Natural killer cell treated with Interleukin-12 subunit alpha and Interleukin-12 subunit beta and Interleukin-15 and Interleukin-18, amount 100 ng/mL, for 72 hours (primary cell): ENCODE measurements at regions not wholly inside any gene's neighbourhood (a gene's known extent, or its start where the extent isn't known, plus 50 kb on each side); places are given as distances from the start of the nearest gene placed in this dataset.

Experiments used
- ATAC-seq, 2 donors: fragments of 150-1000 bp; cut with Tn5 transposase in 1 of 2; sonication (Bioruptor Pico), chemical (Tn5 transposase) in 1 of 2; 2 replicates each; pipeline ENCODE4 v1.10.0; 2021
- DNase-seq: peaks from one replicate; pipeline ENCODE4 v3.0.0; 2022; ENCODE audit warnings: low spot score
- H3K27ac Mint-ChIP-seq, 2 donors: 1 replicate in 1 of 2; 2 replicates in 1 of 2; pipeline ENCODE4 v1.8.0; 2022; ENCODE audit warnings: mixed read lengths in 2 of 2, mild to moderate bottlenecking in 1 of 2, moderate library complexity in 1 of 2
- H3K27me3 Mint-ChIP-seq, 2 donors: 1 replicate in 1 of 2; 2 replicates in 1 of 2; pipeline ENCODE4 v1.8.0; 2022; ENCODE audit warnings: mixed read lengths in 2 of 2
- H3K36me3 Mint-ChIP-seq: one replicate; pipeline ENCODE4 v1.8.0; 2022; ENCODE audit warnings: mixed read lengths
- H3K4me1 Mint-ChIP-seq, 2 donors: 1 replicate in 1 of 2; 2 replicates in 1 of 2; pipeline ENCODE4 v1.8.0; 2022; ENCODE audit warnings: low read depth in 2 of 2, mixed read lengths in 2 of 2, mild to moderate bottlenecking in 1 of 2
- H3K4me3 Mint-ChIP-seq: one replicate; pipeline ENCODE4 v1.8.0; 2022; ENCODE audit warnings: mixed read lengths
- H3K9me3 Mint-ChIP-seq: 2 replicates; pipeline ENCODE4 v1.8.0; 2022; ENCODE audit warnings: mixed read lengths

- Mint-ChIP-seq H3K36me3 (peaks cover 16% of the 10 kb centered on the region), H3K27ac (no peak overlapping the region), H3K4me3 (no peak overlapping the region), H3K4me1 (no peaks in the 10 kb centered on the region), H3K27me3 (no peaks in the 10 kb centered on the region), H3K9me3 (peaks cover 15% of the 10 kb centered on the region)
- ATAC-seq (no peak), DNase-seq (no peak)
These were observed 1032.5 kb upstream of the CADM2 start for GRCh38 chr3:83926291-83926690.

- Mint-ChIP-seq H3K9me3 (peaks cover 22% of the 10 kb centered on the region), H3K36me3 (peaks cover 16% of the 10 kb centered on the region), H3K27me3 (no peaks in the 10 kb centered on the region), H3K27ac (no peak overlapping the region), H3K4me3 (no peak overlapping the region), H3K4me1 (no peaks in the 10 kb centered on the region)
- no peak for ATAC-seq
- DNase-seq, result no peak
These were observed 1030.4 kb upstream of the CADM2 start for GRCh38 chr3:83928391-83928790.

GRCh38 chr3:83928903-83929302 is 1029.9 kb upstream of the CADM2 start:
- Mint-ChIP-seq H3K4me1 (no peaks in the 10 kb centered on the region), H3K27me3 (no peaks in the 10 kb centered on the region), H3K27ac (no peak overlapping the region), H3K4me3 (no peak overlapping the region), H3K36me3 (peaks cover 16% of the 10 kb centered on the region), H3K9me3 (peaks cover 22% of the 10 kb centered on the region)
- no peak for DNase-seq
- ATAC-seq, result no peak

- DNase-seq (no peak), ATAC-seq (no peak)
- Mint-ChIP-seq H3K4me3 (no peak overlapping the region), H3K36me3 (peaks cover 9% of the 10 kb centered on the region), H3K27ac (no peak overlapping the region), H3K9me3 (peaks cover 23% of the 10 kb centered on the region), H3K4me1 (no peaks in the 10 kb centered on the region), H3K27me3 (no peaks in the 10 kb centered on the region)
These were observed 1024.4 kb upstream of the CADM2 start for GRCh38 chr3:83934192-83935021.

- H3K36me3 Mint-ChIP-seq, result peaks cover 6% of the 10 kb centered on the region
- ATAC-seq, result no peak
- no peaks in the 10 kb centered on the region for H3K4me1 Mint-ChIP-seq
- peaks cover 11% of the 10 kb centered on the region for H3K9me3 Mint-ChIP-seq
- H3K27me3 Mint-ChIP-seq, result no peaks in the 10 kb centered on the region
- DNase-seq, result no peak
- no peak overlapping the region for H3K4me3 Mint-ChIP-seq
- H3K27ac Mint-ChIP-seq, result no peak overlapping the region
These were observed 1020.3 kb upstream of the CADM2 start for GRCh38 chr3:83938491-83938890.

- H3K36me3 Mint-ChIP-seq, result peaks cover 6% of the 10 kb centered on the region
- H3K27me3 Mint-ChIP-seq, result no peaks in the 10 kb centered on the region
- H3K27ac Mint-ChIP-seq, result no peak overlapping the region
- H3K4me3 Mint-ChIP-seq, result no peak overlapping the region
- H3K9me3 Mint-ChIP-seq, result peaks cover 12% of the 10 kb centered on the region
- no peaks in the 10 kb centered on the region for H3K4me1 Mint-ChIP-seq
- DNase-seq, result no peak
- no peak for ATAC-seq
These were observed 1016.6 kb upstream of the CADM2 start for GRCh38 chr3:83941990-83942745.

- no peak overlapping the region for H3K4me3 Mint-ChIP-seq
- no peaks in the 10 kb centered on the region for H3K27me3 Mint-ChIP-seq
- ATAC-seq (no peak), DNase-seq (no peak)
- H3K9me3 Mint-ChIP-seq, result peaks cover 8% of the 10 kb centered on the region
- no peak overlapping the region for H3K27ac Mint-ChIP-seq
- peaks cover 6% of the 10 kb centered on the region for H3K36me3 Mint-ChIP-seq
- no peaks in the 10 kb centered on the region for H3K4me1 Mint-ChIP-seq
These were observed 1012.7 kb upstream of the CADM2 start for GRCh38 chr3:83946049-83946448.

GRCh38 chr3:83946554-83946953 is 1012.2 kb upstream of the CADM2 start:
- H3K36me3 Mint-ChIP-seq, result peaks cover 2% of the 10 kb centered on the region
- no peaks in the 10 kb centered on the region for H3K27me3 Mint-ChIP-seq
- ATAC-seq (no peak), DNase-seq (no peak)
- H3K4me1 Mint-ChIP-seq, result no peaks in the 10 kb centered on the region
- H3K27ac Mint-ChIP-seq, result no peak overlapping the region
- H3K9me3 Mint-ChIP-seq, result peaks cover 7% of the 10 kb centered on the region
- no peak overlapping the region for H3K4me3 Mint-ChIP-seq

GRCh38 chr3:83948771-83949170 is 1010.0 kb upstream of the CADM2 start:
- no peak for ATAC-seq
- H3K36me3 Mint-ChIP-seq, result peaks cover 4% of the 10 kb centered on the region
- H3K27ac Mint-ChIP-seq, result no peak overlapping the region
- H3K4me3 Mint-ChIP-seq, result no peak overlapping the region
- H3K27me3 Mint-ChIP-seq, result no peaks in the 10 kb centered on the region
- H3K4me1 Mint-ChIP-seq, result no peaks in the 10 kb centered on the region
- H3K9me3 Mint-ChIP-seq, result peaks cover 9% of the 10 kb centered on the region
- DNase-seq, result no peak

GRCh38 chr3:83953417-83954089 is 1005.2 kb upstream of the CADM2 start:
- Mint-ChIP-seq H3K4me3 (no peak overlapping the region), H3K27ac (no peak overlapping the region), H3K27me3 (no peaks in the 10 kb centered on the region), H3K4me1 (no peaks in the 10 kb centered on the region), H3K9me3 (peaks cover 7% of the 10 kb centered on the region), H3K36me3 (peaks cover 4% of the 10 kb centered on the region)
- DNase-seq (no peak), ATAC-seq (no peak)

- peaks cover 7% of the 10 kb centered on the region for H3K9me3 Mint-ChIP-seq
- ATAC-seq (no peak), DNase-seq (no peak)
- no peak overlapping the region for H3K27ac Mint-ChIP-seq
- peaks cover 4% of the 10 kb centered on the region for H3K36me3 Mint-ChIP-seq
- no peaks in the 10 kb centered on the region for H3K27me3 Mint-ChIP-seq
- H3K4me1 Mint-ChIP-seq, result no peaks in the 10 kb centered on the region
- no peak overlapping the region for H3K4me3 Mint-ChIP-seq
These were observed 1002.4 kb upstream of the CADM2 start for GRCh38 chr3:83956431-83956830.

- Mint-ChIP-seq H3K27ac (no peak overlapping the region), H3K36me3 (no peaks in the 10 kb centered on the region), H3K4me1 (no peaks in the 10 kb centered on the region), H3K27me3 (no peaks in the 10 kb centered on the region), H3K9me3 (peaks cover 24% of the 10 kb centered on the region), H3K4me3 (no peak overlapping the region)
- no peak for ATAC-seq
- no peak for DNase-seq
These were observed 990.4 kb upstream of the CADM2 start for GRCh38 chr3:83968356-83968755.

GRCh38 chr3:83971666-83972065 is 987.1 kb upstream of the CADM2 start:
- no peaks in the 10 kb centered on the region for H3K27me3 Mint-ChIP-seq
- H3K27ac Mint-ChIP-seq, result no peak overlapping the region
- DNase-seq, result no peak

GRCh38 chr3:84008623-84009022 is 950.2 kb upstream of the CADM2 start:
- DNase-seq (no peak), ATAC-seq (no peak)
- Mint-ChIP-seq H3K27me3 (no peaks in the 10 kb centered on the region), H3K27ac (no peak overlapping the region), H3K4me1 (no peaks in the 10 kb centered on the region), H3K4me3 (no peak overlapping the region), H3K9me3 (peaks cover 30% of the 10 kb centered on the region), H3K36me3 (peaks cover 25% of the 10 kb centered on the region)

More at GRCh38 chr3:83971666-83972065, 987.1 kb upstream of the CADM2 start:
- Mint-ChIP-seq H3K4me1 (no peaks in the 10 kb centered on the region), H3K36me3 (no peaks in the 10 kb centered on the region), H3K9me3 (peaks cover 23% of the 10 kb centered on the region), H3K4me3 (no peak overlapping the region)
- no peak for ATAC-seq
